HG02798 (cell line): ENCODE measurements at regions not wholly inside any gene's neighbourhood (a gene's known extent, or its start where the extent isn't known, plus 50 kb on each side); places are given as distances from the start of the nearest gene placed in this dataset.

Source experiments
- ATAC-seq: cut with Tn5 transposase; IDR thresholded peaks from one replicate; pipeline ENCODE4 v1.9.1; 2021; ENCODE audit warnings: mild to moderate bottlenecking; ENCODE audit not compliant: unreplicated experiment, poor library complexity

- no peak for ATAC-seq
Observed at GRCh38 chr15:77742570-77742969, 109.9 kb upstream of the LINGO1 start.

GRCh38 chr15:77742127-77742526 is 109.4 kb upstream of the LINGO1 start:
- ATAC-seq, result no peak

GRCh38 chr15:77741106-77741505 is 108.4 kb upstream of the LINGO1 start:
- no peak for ATAC-seq

- no peak for ATAC-seq
Observed at GRCh38 chr15:77739591-77740378, 107.1 kb upstream of the LINGO1 start.

- no peak for ATAC-seq
Observed at GRCh38 chr15:77738441-77739302, 106.0 kb upstream of the LINGO1 start.

- no peak for ATAC-seq
Observed at GRCh38 chr15:77738038-77738370, 105.3 kb upstream of the LINGO1 start.

- no peak for ATAC-seq
Observed at GRCh38 chr15:77737238-77738037, 104.7 kb upstream of the LINGO1 start.

GRCh38 chr15:77734306-77734705 is 101.6 kb upstream of the LINGO1 start:
- ATAC-seq, result no peak

GRCh38 chr15:77733579-77734300 is 101.0 kb upstream of the LINGO1 start:
- ATAC-seq, result no peak

GRCh38 chr15:77732514-77733335 is 100.0 kb upstream of the LINGO1 start:
- no peak for ATAC-seq

- no peak for ATAC-seq
Observed at GRCh38 chr15:77731945-77732344, 99.2 kb upstream of the LINGO1 start.

- no peak for ATAC-seq
Observed at GRCh38 chr15:77731067-77731466, 98.4 kb upstream of the LINGO1 start.

- ATAC-seq, result no peak
Observed at GRCh38 chr15:77727635-77728304, 95.1 kb upstream of the LINGO1 start.

- ATAC-seq, result no peak
Observed at GRCh38 chr15:77724715-77725114, 92.0 kb upstream of the LINGO1 start.

- ATAC-seq, result no peak
Observed at GRCh38 chr15:77723756-77724155, 91.0 kb upstream of the LINGO1 start.

GRCh38 chr15:77722759-77723460 is 90.2 kb upstream of the LINGO1 start:
- ATAC-seq, result no peak

- no peak for ATAC-seq
Observed at GRCh38 chr15:77721963-77722362, 89.3 kb upstream of the LINGO1 start.

GRCh38 chr15:77720655-77721054 is 87.9 kb upstream of the LINGO1 start:
- ATAC-seq, result no peak
